GM23248 (cell line): ENCODE measurements at regions not wholly inside any gene's neighbourhood (a gene's known extent, or its start where the extent isn't known, plus 50 kb on each side); places are given as distances from the start of the nearest gene placed in this dataset.

Experiments used
- EZH2 ChIP-seq: fragments of 200-600 bp; sonication (generic); IDR thresholded peaks from 2 replicates; pipeline ENCODE4 v1.6.1; 2018; ENCODE audit warnings: antibody characterized with exemption, mild to moderate bottlenecking; ENCODE audit not compliant: insufficient read depth, poor library complexity, severe bottlenecking
- EZH2phosphoT487 ChIP-seq: fragments of 200-600 bp; sonication (generic); IDR thresholded peaks from 2 replicates; pipeline ENCODE4 v1.6.1; 2018; ENCODE audit warnings: antibody characterized with exemption, moderate library complexity, mild to moderate bottlenecking, low read depth; ENCODE audit not compliant: insufficient read depth

- TF ChIP-seq EZH2 (no peak), EZH2phosphoT487 (no peak)
These were observed 496.9 kb upstream of the ZMIZ1 start for GRCh38 chr10:78571891-78572290.
